Panc1 (cell line): ENCODE measurements at regions not wholly inside any gene's neighbourhood (a gene's known extent, or its start where the extent isn't known, plus 50 kb on each side); places are given as distances from the start of the nearest gene placed in this dataset.

Source experiments
- CTCF ChIP-seq: fragments of 450-650 bp; IDR thresholded peaks from 2 replicates; pipeline ENCODE4 v1.5.1; 2017; ENCODE audit warnings: mild to moderate bottlenecking
- POLR2AphosphoS5 ChIP-seq: IDR thresholded peaks from 2 replicates; pipeline ENCODE4 v1.6.1; 2012; ENCODE audit warnings: mild to moderate bottlenecking, low read depth, low read length, moderate library complexity
- REST ChIP-seq, 2 experiments: IDR thresholded peaks; 2 replicates each; pipeline ENCODE4 v1.6.1; 2011 to 2012; ENCODE audit warnings: low read depth in 2 of 2, control low read depth in 1 of 2, low read length in 1 of 2, mild to moderate bottlenecking in 1 of 2, moderate library complexity in 1 of 2; ENCODE audit not compliant: insufficient read depth in 1 of 2

GRCh38 chr13:50575138-50575537, 268.4 kb downstream of the DLEU7 start:
- TF ChIP-seq REST (IDR thresholded peaks at IDR 0.05; ENCODE audit: insufficient read depth in 1 of 2, low read depth in 2 of 2, low read length in 1 of 2) (no peak), POLR2AphosphoS5 (no peak), CTCF (no peak)
